ENCODE measurements at regions not wholly inside any gene's neighbourhood (a gene's known extent, or its start where the extent isn't known, plus 50 kb on each side); places are given as distances from the start of the nearest gene placed in this dataset.

GRCh38 chr16:62967611-62968010 is 931.4 kb upstream of the CDH8 start:
- DNase-seq: no peak
- no peak overlapping the region for H3K27ac ChIP-seq (ENCODE audit: low read length)
- no peaks in the 10 kb centered on the region for H3K4me1 ChIP-seq (ENCODE audit: low read length)
- no peaks in the 10 kb centered on the region for H3K9me2 ChIP-seq (replicated peaks; ENCODE audit: insufficient read depth, low read length)
- H3K4me3 ChIP-seq (ENCODE audit: low read length): no peak overlapping the region
- no peaks in the 10 kb centered on the region for H3K9me3 ChIP-seq (replicated peaks; ENCODE audit: insufficient read depth, low read length)
- H3K4me2 ChIP-seq (ENCODE audit: low read depth, low read length): no peak overlapping the region
- no peaks in the 10 kb centered on the region for H3K27me3 ChIP-seq (replicated peaks; ENCODE audit: insufficient read depth, low read length)
- no peaks in the 10 kb centered on the region for H3K79me2 ChIP-seq (ENCODE audit: low read length)
- no peak overlapping the region for H2AFZ ChIP-seq (ENCODE audit: low read length)
- H4K20me1 ChIP-seq (ENCODE audit: insufficient read depth, low read length): no peaks in the 10 kb centered on the region
- no peaks in the 10 kb centered on the region for H3F3A ChIP-seq (ENCODE audit: insufficient read depth, low read length)
- H3K36me3 ChIP-seq (replicated peaks; ENCODE audit: insufficient read depth, low read length): no peaks in the 10 kb centered on the region
- TF ChIP-seq CTCF (IDR thresholded peaks at IDR 0.05; ENCODE audit: low read length): no peak
- no peak for TF ChIP-seq EZH2phosphoT487 (IDR thresholded peaks at IDR 0.05; ENCODE audit: low read length)
- TF ChIP-seq EZH2 (optimal IDR thresholded peaks at IDR 0.05; ENCODE audit: low read depth, low read length): no peak
- H3K9ac ChIP-seq (ENCODE audit: low read length): no peak overlapping the region

GRCh38 chr16:62967163-62967562 is 930.9 kb upstream of the CDH8 start:
- Histone ChIP-seq H3K79me2 (ENCODE audit: low read length) (no peaks in the 10 kb centered on the region), H2AFZ (ENCODE audit: low read length) (no peak overlapping the region), H4K20me1 (ENCODE audit: insufficient read depth, low read length) (no peaks in the 10 kb centered on the region), H3F3A (ENCODE audit: insufficient read depth, low read length) (no peaks in the 10 kb centered on the region), H3K9me2 (replicated peaks; ENCODE audit: insufficient read depth, low read length) (no peaks in the 10 kb centered on the region), H3K9ac (ENCODE audit: low read length) (no peak overlapping the region), H3K4me1 (ENCODE audit: low read length) (no peaks in the 10 kb centered on the region), H3K36me3 (replicated peaks; ENCODE audit: insufficient read depth, low read length) (no peaks in the 10 kb centered on the region), H3K4me3 (ENCODE audit: low read length) (no peak overlapping the region), H3K4me2 (ENCODE audit: low read depth, low read length) (no peak overlapping the region), H3K27ac (ENCODE audit: low read length) (no peak overlapping the region), H3K9me3 (replicated peaks; ENCODE audit: insufficient read depth, low read length) (no peaks in the 10 kb centered on the region), H3K27me3 (replicated peaks; ENCODE audit: insufficient read depth, low read length) (no peaks in the 10 kb centered on the region)
- DNase-seq: no peak
- TF ChIP-seq CTCF (IDR thresholded peaks at IDR 0.05; ENCODE audit: low read length) (no peak), EZH2 (optimal IDR thresholded peaks at IDR 0.05; ENCODE audit: low read depth, low read length) (no peak), EZH2phosphoT487 (IDR thresholded peaks at IDR 0.05; ENCODE audit: low read length) (no peak)

GRCh38 chr16:62966626-62967025 is 930.4 kb upstream of the CDH8 start:
- Histone ChIP-seq H3K27ac (ENCODE audit: low read length) (no peak overlapping the region), H3F3A (ENCODE audit: insufficient read depth, low read length) (no peaks in the 10 kb centered on the region), H3K9me2 (replicated peaks; ENCODE audit: insufficient read depth, low read length) (no peaks in the 10 kb centered on the region), H3K9ac (ENCODE audit: low read length) (no peak overlapping the region), H3K9me3 (replicated peaks; ENCODE audit: insufficient read depth, low read length) (no peaks in the 10 kb centered on the region), H3K27me3 (replicated peaks; ENCODE audit: insufficient read depth, low read length) (no peaks in the 10 kb centered on the region), H3K4me1 (ENCODE audit: low read length) (no peaks in the 10 kb centered on the region), H3K36me3 (replicated peaks; ENCODE audit: insufficient read depth, low read length) (no peaks in the 10 kb centered on the region), H4K20me1 (ENCODE audit: insufficient read depth, low read length) (no peaks in the 10 kb centered on the region), H2AFZ (ENCODE audit: low read length) (no peak overlapping the region), H3K4me2 (ENCODE audit: low read depth, low read length) (no peak overlapping the region), H3K4me3 (ENCODE audit: low read length) (no peak overlapping the region), H3K79me2 (ENCODE audit: low read length) (no peaks in the 10 kb centered on the region)
- DNase-seq: no peak
- TF ChIP-seq CTCF (IDR thresholded peaks at IDR 0.05; ENCODE audit: low read length): no peak
- no peak for TF ChIP-seq EZH2 (optimal IDR thresholded peaks at IDR 0.05; ENCODE audit: low read depth, low read length)
- TF ChIP-seq EZH2phosphoT487 (IDR thresholded peaks at IDR 0.05; ENCODE audit: low read length): no peak
